Breast epithelium (tissue), 4 donors: ENCODE measurements at regions not wholly inside any gene's neighbourhood (a gene's known extent, or its start where the extent isn't known, plus 50 kb on each side); places are given as distances from the start of the nearest gene placed in this dataset.
"Not testable (repeated sequence)": the region's sequence is repeated elsewhere in the genome, so short reads cannot be mapped to it uniquely, and the experiment has no call there.

ENCODE experiments used
- DNase-seq, 2 donors: peaks; one replicate each; pipeline ENCODE4 v3.0.0-alpha.2; 2019; ENCODE audit warnings: low spot score in 2 of 2
- H3K27ac ChIP-seq, 2 donors: fragments of 200-600 bp; sonication (generic) in 1 of 2; one replicate each; pipeline ENCODE4 v1.5.1; 2016 to 2019; ENCODE audit warnings: mild to moderate bottlenecking in 1 of 2
- H3K27me3 ChIP-seq, 2 donors: fragments of 200-600 bp; sonication (generic) in 1 of 2; one replicate each; pipeline versions ENCODE4 v1.5.1 to v1.6.0; 2017 to 2019; ENCODE audit warnings: control low read depth in 1 of 2, mild to moderate bottlenecking in 1 of 2
- H3K36me3 ChIP-seq: fragments of 200-600 bp; one replicate; pipeline ENCODE4 v1.5.1; 2019
- H3K4me1 ChIP-seq, 2 donors: fragments of 200-600 bp; sonication (generic); one replicate each; pipeline ENCODE4 v1.5.1; 2016 to 2019; ENCODE audit warnings: control low read depth in 1 of 2
- H3K4me3 ChIP-seq, 3 donors: fragments of 200-600 bp; sonication (generic); 1 replicate in 2 of 3; 2 replicates in 1 of 3; pipeline ENCODE4 v1.5.1; 2016 to 2019; ENCODE audit warnings: mild to moderate bottlenecking in 3 of 3, moderate library complexity in 2 of 3
- H3K9me3 ChIP-seq, 2 donors: fragments of 200-600 bp; sonication (generic) in 1 of 2; one replicate each; pipeline ENCODE4 v1.5.1; 2016 to 2019; ENCODE audit warnings: control low read depth in 1 of 2
- POLR2A ChIP-seq: fragments of 450-650 bp; IDR thresholded peaks from one replicate; pipeline ENCODE4 v1.6.1; 2016; ENCODE audit warnings: antibody characterized with exemption, mild to moderate bottlenecking, moderate library complexity
- POLR2AphosphoS5 ChIP-seq, 3 donors: sonication (generic); formaldehyde crosslinking; IDR thresholded peaks; one replicate each; pipeline ENCODE4 v1.6.1; 2017; ENCODE audit warnings: antibody characterized with exemption in 3 of 3
- intact Hi-C: fragments of 100-400 bp; cut with DNase I; formaldehyde crosslinking; loops from one replicate; pipeline ENCODE4 v1.15.1; 2023; ENCODE audit warnings: low total_unique reads
- TF ChIP-seq, protein P1 (sequence below), 3 donors: fragments of 450-650 bp; IDR thresholded peaks; one replicate each; pipeline ENCODE4 v1.5.1; 2016 to 2017; ENCODE audit warnings: antibody characterized with exemption in 3 of 3, mild to moderate bottlenecking in 3 of 3, moderate library complexity in 3 of 3

DNA sequence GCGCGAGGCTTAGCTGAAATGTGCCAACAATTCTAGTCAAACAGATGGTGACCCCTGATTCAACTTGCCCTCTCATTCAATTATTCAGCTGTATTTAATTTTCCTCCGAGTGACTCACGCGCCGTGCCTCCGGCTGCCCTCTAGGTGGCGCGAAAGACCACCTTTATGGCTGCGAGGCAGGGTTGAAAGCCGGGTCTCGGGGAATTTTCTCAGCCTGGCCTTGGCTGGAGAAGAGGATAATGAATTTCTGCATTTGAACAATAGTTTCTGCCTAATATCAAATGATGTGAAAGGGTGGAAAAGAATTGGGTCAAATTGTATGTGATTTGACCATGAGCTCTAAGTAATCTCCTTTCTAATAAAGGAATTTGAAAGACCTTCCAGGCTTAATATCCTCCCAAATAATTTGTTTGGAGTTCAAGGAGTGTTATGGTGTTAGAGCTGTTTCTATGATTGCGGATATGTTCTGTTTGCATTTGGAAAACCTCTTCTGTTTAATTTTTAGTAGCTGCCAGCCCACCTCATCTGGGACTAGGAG is 310.9 kb downstream of the ZNF536 start:
- peak; percentile 59 to 75 for DNase-seq

DNA sequence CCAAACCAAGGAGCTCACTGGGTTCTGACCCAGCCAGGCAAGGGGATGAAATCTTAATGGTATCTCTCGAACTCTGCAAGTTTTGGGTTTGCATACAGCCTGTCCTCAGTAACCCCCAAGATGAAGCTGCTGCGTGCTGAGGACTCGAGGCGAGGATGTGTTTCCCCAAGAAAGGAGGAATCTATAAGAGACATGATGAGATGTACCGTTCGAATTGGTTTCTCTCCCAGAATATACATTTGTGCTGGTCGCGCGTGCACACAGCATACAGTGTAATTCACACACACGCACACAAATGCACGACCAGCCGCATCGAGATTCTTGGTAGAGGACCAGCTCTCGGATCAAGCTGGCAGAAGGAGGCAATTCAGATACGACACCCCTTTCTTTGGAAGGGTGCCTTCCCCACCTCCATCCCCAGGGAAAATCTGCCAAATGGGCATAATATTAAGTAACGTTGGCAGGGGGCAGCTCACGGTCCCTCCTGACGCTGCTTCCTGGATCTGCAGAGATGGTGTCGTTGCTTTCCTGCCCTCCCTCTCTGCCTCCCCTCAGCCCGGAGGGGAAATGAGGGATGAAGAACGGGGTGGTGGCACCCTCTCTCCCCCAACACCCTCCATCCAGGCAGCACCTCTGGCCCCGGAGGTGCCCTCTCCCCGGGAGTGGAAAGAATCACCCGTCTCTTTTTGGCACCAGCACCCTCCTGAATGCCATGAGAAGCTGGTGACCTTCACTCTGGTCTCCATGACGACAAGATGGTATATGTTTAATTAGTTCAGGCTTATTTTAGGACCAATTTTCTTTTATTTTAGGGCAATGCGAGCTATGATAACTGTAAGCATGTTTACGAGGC is 310.2 kb downstream of the ZNF536 start:
- no peak for TF ChIP-seq POLR2AphosphoS5 (IDR thresholded peaks at IDR 0.05)
- TF ChIP-seq, protein P1, sequence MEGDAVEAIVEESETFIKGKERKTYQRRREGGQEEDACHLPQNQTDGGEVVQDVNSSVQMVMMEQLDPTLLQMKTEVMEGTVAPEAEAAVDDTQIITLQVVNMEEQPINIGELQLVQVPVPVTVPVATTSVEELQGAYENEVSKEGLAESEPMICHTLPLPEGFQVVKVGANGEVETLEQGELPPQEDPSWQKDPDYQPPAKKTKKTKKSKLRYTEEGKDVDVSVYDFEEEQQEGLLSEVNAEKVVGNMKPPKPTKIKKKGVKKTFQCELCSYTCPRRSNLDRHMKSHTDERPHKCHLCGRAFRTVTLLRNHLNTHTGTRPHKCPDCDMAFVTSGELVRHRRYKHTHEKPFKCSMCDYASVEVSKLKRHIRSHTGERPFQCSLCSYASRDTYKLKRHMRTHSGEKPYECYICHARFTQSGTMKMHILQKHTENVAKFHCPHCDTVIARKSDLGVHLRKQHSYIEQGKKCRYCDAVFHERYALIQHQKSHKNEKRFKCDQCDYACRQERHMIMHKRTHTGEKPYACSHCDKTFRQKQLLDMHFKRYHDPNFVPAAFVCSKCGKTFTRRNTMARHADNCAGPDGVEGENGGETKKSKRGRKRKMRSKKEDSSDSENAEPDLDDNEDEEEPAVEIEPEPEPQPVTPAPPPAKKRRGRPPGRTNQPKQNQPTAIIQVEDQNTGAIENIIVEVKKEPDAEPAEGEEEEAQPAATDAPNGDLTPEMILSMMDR (IDR thresholded peaks at IDR 0.05) = no peak
- TF ChIP-seq POLR2A = no peak
- intact Hi-C loops = no loop called here
- Histone ChIP-seq H3K4me1 (no peaks in the 10 kb centered on the region), H3K4me3 (no peak overlapping the region), H3K27me3 (peaks cover 0 to 17% of the 10 kb centered on the region in 2 donors), H3K9me3 (no peaks in the 10 kb centered on the region), H3K27ac (no peak overlapping the region), H3K36me3 (no peaks in the 10 kb centered on the region)
- no peak for DNase-seq

More for the DNA sequence above, 310.9 kb downstream of the ZNF536 start:
- no peaks in the 10 kb centered on the region for H3K36me3 ChIP-seq
- no peaks in the 10 kb centered on the region for H3K4me1 ChIP-seq
- peaks cover 0 to 17% of the 10 kb centered on the region in 2 donors for H3K27me3 ChIP-seq
- H3K4me3 ChIP-seq = no peak overlapping the region
- TF ChIP-seq POLR2AphosphoS5 (IDR thresholded peaks at IDR 0.05) = peak; percentile 32 to 76 (median 37)
- TF ChIP-seq POLR2A = no peak
- TF ChIP-seq, protein P1 (IDR thresholded peaks at IDR 0.05) = peak; percentile 64 to 96 (median 85)
- H3K27ac ChIP-seq = no peak overlapping the region
- intact Hi-C loops = no loop called here
- no peaks in the 10 kb centered on the region for H3K9me3 ChIP-seq

GRCh38 chr19:30681162-30682100 is 309.2 kb downstream of the ZNF536 start:
- no peak for DNase-seq
- peaks cover 0 to 12% of the 10 kb centered on the region in 2 donors for H3K27me3 ChIP-seq
- no peak for TF ChIP-seq POLR2A
- TF ChIP-seq, protein P1 (IDR thresholded peaks at IDR 0.05) = no peak
- TF ChIP-seq POLR2AphosphoS5 (IDR thresholded peaks at IDR 0.05) = no peak
- H3K4me1 ChIP-seq = no peaks in the 10 kb centered on the region
- intact Hi-C loops = no loop called here
- no peaks in the 10 kb centered on the region for H3K36me3 ChIP-seq
- no peak overlapping the region for H3K4me3 ChIP-seq
- H3K27ac ChIP-seq = no peak overlapping the region
- H3K9me3 ChIP-seq = no peaks in the 10 kb centered on the region

DNA sequence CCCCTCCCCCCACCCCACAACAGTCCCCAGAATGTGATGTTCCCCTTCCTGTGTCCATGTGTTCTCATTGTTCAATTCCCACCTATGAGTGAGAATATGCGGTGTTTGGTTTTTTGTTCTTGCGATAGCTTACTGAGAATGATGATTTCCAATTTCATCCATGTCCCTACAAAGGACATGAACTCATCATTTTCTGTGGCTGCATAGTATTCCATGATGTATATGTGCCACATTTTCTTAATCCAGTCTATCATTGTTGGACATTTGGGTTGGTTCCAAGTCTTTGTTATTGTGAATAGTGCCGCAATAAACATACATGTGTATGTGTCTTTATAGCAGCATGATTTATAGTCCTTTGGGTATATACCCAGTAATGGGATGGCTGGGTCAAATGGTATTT is 308.2 kb downstream of the ZNF536 start:
- H3K9me3 ChIP-seq, H3K4me3 ChIP-seq, intact Hi-C loops, H3K36me3 ChIP-seq, H3K4me1 ChIP-seq, H3K27ac ChIP-seq, DNase-seq: not testable (repeated sequence)
- H3K27me3 ChIP-seq = peaks cover 0 to 10% of the 10 kb centered on the region in 2 donors

- TF ChIP-seq POLR2A = no peak
- Histone ChIP-seq H3K27me3 (peaks cover 0 to 10% of the 10 kb centered on the region in 2 donors), H3K9me3 (no peaks in the 10 kb centered on the region), H3K4me3 (no peak overlapping the region), H3K27ac (no peak overlapping the region), H3K4me1 (no peaks in the 10 kb centered on the region), H3K36me3 (no peaks in the 10 kb centered on the region)
- DNase-seq = no peak
- intact Hi-C loops = no loop called here
These were observed 307.6 kb downstream of the ZNF536 start for GRCh38 chr19:30679789-30680188.
